GM21423 (cell line): ENCODE measurements at regions not wholly inside any gene's neighbourhood (a gene's known extent, or its start where the extent isn't known, plus 50 kb on each side); places are given as distances from the start of the nearest gene placed in this dataset.

Source experiments
- ATAC-seq: cut with Tn5 transposase; IDR thresholded peaks from one replicate; pipeline ENCODE4 v1.9.1; 2021; ENCODE audit warnings: mild to moderate bottlenecking, moderate library complexity; ENCODE audit not compliant: unreplicated experiment

- no peak for ATAC-seq
Observed at GRCh38 chr3:23663661-23664186, 142.0 kb upstream of the UBE2E1 start.

- ATAC-seq = no peak
Observed at GRCh38 chr3:23664459-23664858, 141.3 kb upstream of the UBE2E1 start.

GRCh38 chr3:23665741-23666140 lies 140.0 kb upstream of the UBE2E1 start:
- ATAC-seq = no peak

- ATAC-seq = no peak
Observed at GRCh38 chr3:23666818-23667217, 138.9 kb upstream of the UBE2E1 start.

GRCh38 chr3:23667536-23668429 lies 138.0 kb upstream of the UBE2E1 start:
- no peak for ATAC-seq

- ATAC-seq = no peak
Observed at GRCh38 chr3:23668430-23668904, 137.3 kb upstream of the UBE2E1 start.

- no peak for ATAC-seq
Observed at GRCh38 chr3:23669541-23670255, 136.1 kb upstream of the UBE2E1 start.

GRCh38 chr3:23671851-23672589 lies 133.7 kb upstream of the UBE2E1 start:
- no peak for ATAC-seq

GRCh38 chr3:23672628-23673027 lies 133.1 kb upstream of the UBE2E1 start:
- no peak for ATAC-seq

GRCh38 chr3:23675010-23675409 lies 130.7 kb upstream of the UBE2E1 start:
- no peak for ATAC-seq

GRCh38 chr3:23676093-23676492 lies 129.7 kb upstream of the UBE2E1 start:
- no peak for ATAC-seq

- ATAC-seq = no peak
Observed at GRCh38 chr3:23682646-23683045, 123.1 kb upstream of the UBE2E1 start.

- ATAC-seq = no peak
Observed at GRCh38 chr3:23685541-23686258, 120.1 kb upstream of the UBE2E1 start.

GRCh38 chr3:23686519-23686918 lies 119.2 kb upstream of the UBE2E1 start:
- ATAC-seq = no peak

- no peak for ATAC-seq
Observed at GRCh38 chr3:23691357-23691895, 114.3 kb upstream of the UBE2E1 start.

GRCh38 chr3:23696842-23697241 lies 108.9 kb upstream of the UBE2E1 start:
- ATAC-seq = no peak

GRCh38 chr3:23697416-23697815 lies 108.3 kb upstream of the UBE2E1 start:
- no peak for ATAC-seq

GRCh38 chr3:23698652-23699313 lies 107.0 kb upstream of the UBE2E1 start:
- ATAC-seq = no peak

- ATAC-seq = no peak
Observed at GRCh38 chr3:23700616-23701015, 105.1 kb upstream of the UBE2E1 start.
